ENCODE measurements at regions not wholly inside any gene's neighbourhood (a gene's known extent, or its start where the extent isn't known, plus 50 kb on each side); places are given as distances from the start of the nearest gene placed in this dataset.

DNA sequence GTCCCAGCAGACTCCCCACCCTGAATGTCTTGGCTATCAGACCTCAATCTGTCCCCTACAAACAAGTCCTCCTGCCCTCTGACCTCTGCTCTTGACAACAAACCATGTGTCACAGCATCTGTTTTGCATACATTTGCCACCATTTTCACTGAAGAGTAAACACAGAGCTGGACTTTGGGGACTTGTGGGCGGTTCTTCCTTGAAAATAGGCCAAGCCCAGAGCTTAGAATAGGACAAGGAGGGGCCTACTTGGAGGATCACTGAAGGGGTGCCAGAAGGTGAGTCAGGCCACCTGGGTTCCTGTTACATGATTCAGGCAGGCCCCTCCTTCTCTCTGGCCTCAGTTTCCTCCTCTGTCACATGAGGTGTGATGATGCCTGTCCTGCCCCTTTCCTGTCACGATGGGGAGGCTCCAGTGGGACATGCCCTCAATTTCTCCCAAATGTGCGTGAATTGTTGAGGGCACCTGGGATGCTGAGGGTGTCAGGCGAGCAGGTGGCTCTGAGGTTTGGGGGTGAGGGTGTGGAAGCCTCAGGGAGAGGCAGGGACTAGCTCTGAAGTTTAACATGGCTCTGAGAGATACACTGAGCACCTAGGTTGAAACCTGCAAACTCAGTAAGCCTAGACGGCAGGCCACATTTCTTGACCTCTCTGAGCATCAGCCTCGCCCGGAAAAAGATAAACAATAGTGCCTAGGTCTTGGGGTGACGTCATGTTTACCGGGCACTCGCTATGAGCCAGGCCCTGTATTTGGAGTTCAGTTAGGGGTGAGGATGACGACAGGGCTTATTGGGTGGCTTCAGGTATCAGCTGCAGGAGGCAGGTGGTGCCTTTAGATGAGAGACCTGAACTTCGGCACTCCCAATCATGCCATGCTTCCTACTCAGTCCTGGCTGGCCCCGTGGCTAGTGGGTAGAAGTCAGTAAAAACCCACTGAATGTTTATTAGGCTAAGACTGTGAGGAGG is 107.6 kb upstream of the PITX1 start:
- TF ChIP-seq EZH2 (IDR thresholded peaks at IDR 0.05) (no peak), POLR2AphosphoS5 (IDR thresholded peaks at IDR 0.05; ENCODE audit: borderline replicate concordance, low read depth, low read length) (no peak), FOXP2 (optimal IDR thresholded peaks at IDR 0.05; ENCODE audit: control extremely low read depth, extremely low read length, insufficient read depth) (no peak)

Data from SK-N-MC (cell line).